SK-N-DZ (cell line): ENCODE measurements at regions not wholly inside any gene's neighbourhood (a gene's known extent, or its start where the extent isn't known, plus 50 kb on each side); places are given as distances from the start of the nearest gene placed in this dataset.
A peak's percentile ranks its signal among the peaks of the same experiment; 100 is the strongest.

Source experiments
- DNase-seq: peaks from one replicate; pipeline ENCODE4 v3.0.0-alpha.2; 2015; ENCODE audit warnings: low spot score

DNA sequence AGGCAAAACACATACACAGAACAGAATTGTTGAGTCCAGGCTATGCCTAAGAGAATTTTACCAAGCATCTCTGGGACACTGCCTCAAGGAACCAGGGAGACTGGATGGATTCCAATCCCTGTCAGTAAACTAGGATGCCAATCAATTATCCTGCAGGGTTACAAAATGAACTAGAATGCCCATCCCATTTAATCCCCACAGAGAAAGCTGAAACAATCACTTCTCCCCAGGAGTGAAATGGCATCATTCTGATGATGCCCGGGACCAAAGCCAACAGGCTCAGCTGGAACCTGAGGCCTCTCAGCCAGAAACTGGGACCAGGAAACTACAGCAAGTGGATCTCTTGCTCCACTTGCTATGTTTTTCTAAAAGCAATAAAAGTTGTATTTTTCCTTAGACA lies 130.0 kb upstream of the TJP1 start:
- DNase-seq: no peak

DNA sequence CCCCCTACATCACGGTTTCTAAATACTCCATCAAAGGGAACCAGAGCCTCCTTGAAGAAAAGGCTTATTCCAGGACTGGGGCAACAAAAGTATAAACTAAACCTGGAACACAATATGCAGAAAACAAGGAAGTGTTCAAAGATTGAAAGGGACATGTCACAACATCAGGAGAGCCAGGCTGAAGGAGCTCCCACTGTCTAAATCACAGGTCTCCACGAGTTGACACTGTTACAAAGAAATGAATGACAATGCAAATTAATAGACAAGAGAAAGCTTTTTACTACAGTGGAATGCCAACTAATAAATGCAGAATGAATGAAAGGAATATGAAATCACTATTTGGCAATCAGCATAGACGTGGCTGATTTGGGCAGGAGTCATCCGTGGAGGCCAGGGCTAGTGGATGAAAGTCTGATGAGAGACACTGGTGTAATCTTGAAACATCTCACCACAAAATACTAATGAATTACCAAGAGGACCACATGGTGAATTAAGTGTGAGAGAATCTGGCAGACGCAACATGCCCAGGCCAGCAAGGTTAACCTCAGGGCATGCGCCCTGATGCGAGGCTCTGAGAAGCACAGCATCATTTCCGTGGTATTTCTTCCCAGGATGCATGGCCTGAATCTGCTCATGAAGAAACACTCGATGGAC lies 123.8 kb upstream of the TJP1 start:
- DNase-seq: no peak

DNA sequence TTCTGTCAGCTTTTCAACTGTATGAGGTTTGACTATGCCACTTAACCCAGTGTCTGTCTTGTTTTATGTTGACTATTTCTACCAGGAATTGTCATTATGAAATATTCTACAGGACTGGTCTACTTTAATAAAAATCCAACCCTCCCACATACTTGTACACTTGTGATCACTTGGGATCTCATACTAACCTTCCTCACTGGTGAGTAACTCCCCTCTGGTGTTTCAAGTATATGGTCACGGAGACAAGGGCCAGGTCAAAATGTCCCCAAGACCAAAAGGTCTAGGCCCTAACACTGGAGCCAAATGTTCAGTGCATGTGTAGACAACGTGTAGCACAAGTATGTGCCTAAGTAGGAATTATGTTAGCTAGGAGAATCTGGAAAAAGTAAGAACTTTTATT lies 122.7 kb upstream of the TJP1 start:
- no peak for DNase-seq

DNA sequence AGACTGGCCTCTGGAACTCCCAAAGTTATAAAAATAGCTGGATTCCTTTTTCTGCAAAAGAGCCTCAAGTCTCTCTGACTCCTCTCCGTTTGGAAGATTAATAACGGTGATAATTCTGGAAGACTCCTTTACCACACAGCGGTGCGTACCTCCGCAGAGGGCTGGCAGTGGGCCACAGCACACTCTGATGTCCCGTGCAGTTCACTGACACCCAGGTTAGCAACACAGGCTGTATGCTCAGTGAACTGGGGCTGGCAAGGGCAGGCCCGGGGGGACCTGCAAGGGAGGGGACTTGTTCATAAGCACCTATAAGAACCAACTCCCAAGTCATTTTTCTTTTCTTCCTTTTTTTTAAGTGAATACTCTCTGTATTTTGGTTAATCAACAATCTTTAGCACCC lies 120.3 kb upstream of the TJP1 start:
- no peak for DNase-seq

DNA sequence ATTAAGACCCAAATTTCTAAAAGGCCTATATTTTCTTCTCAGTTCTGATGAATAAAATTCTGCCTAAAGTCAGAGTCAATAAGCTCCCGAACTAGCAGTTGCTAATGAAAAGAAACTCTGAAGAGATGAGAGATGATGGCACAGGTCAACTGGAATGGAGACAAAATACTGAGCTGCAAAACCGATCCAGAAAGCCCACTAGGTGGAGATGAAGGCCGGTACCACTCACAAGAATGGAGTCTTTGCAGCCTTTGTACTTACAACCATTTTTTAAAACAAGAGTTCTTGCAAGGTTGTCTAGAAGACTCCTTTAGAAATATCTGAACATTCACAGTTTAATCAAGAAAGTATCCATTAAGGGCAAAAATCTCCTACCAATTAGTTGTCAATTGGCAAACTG lies 119.9 kb upstream of the TJP1 start:
- no peak for DNase-seq

DNA sequence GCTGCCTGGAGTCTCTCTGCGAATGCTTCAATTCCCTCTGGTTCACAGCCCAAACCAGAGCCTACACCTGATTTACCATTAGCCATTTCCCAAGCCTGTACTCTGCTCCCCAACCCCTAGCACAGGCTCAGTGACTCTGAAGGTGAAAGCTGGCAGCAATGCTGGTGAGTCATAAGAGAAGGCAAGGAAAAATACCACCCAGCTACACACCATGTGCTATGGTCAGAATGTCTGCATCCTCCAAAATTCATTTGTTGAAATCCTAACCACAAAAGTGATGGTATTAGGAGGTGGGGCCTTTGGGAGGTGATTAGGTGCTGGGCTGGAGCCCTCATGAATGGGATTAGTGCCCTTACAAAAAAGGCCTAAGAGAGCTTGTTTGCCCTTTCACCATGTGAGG lies 117.1 kb upstream of the TJP1 start:
- DNase-seq: no peak

DNA sequence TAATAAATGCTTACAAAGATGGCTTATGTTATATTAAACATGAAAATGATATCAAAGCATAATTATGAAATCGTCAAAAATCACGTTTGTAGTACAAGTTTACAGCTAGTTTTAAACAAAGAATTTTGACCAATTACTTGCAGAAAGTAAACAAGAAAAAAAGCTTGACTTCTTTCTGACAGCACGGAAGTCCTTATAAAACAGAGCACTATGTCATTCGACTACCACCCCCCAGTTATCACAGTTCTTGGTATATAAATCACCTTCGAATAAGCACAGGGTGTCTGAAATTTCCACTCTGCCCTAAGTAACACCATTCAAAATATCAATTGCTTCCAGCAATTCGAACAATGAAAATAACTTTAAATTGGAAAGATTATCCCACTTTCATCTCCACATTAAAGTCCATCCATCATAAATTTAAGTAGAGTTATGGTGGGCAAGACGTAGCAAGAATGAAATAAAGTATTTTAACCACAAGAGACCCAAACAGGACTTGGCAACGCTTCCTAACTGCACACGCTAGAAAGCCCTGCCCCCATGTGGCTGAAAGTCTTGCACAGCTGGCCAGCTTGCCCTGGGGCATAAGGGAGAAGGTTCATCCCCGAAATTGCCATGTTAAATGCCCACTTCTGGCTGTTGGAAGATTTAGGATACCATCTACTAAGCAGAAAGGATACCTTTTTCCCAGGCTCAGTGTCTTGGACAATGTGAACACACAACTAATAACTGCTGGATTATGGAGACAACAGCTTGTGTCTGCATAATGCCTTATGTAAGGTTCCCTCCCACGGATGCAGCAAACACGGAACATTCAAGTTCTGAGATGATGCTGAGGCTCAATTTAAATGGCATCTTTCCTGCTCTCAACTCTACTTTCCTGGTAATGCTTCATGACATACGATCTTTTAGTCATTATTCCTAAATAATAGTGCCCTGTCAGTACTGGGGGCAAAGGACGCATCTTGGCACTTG lies 116.4 kb upstream of the TJP1 start:
- no peak for DNase-seq

DNA sequence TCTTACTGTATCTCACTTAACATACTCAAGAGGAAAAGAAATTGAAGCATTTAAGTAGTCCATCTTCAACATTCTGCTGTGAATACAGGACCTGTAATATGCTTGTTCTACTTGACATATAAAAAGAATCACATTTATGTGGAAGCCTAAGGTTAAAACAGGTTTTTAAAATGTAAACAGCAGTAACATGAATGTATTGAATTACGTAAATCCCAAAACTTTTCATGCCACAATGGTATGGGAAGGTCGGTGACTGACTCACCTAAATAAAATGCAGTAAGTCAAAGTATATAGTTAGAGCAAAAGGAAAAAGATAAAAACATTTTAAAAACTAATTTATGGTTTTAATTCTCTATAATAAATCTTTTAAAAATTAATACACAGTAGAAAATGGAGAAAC lies 115.7 kb upstream of the TJP1 start:
- DNase-seq: no peak

DNA sequence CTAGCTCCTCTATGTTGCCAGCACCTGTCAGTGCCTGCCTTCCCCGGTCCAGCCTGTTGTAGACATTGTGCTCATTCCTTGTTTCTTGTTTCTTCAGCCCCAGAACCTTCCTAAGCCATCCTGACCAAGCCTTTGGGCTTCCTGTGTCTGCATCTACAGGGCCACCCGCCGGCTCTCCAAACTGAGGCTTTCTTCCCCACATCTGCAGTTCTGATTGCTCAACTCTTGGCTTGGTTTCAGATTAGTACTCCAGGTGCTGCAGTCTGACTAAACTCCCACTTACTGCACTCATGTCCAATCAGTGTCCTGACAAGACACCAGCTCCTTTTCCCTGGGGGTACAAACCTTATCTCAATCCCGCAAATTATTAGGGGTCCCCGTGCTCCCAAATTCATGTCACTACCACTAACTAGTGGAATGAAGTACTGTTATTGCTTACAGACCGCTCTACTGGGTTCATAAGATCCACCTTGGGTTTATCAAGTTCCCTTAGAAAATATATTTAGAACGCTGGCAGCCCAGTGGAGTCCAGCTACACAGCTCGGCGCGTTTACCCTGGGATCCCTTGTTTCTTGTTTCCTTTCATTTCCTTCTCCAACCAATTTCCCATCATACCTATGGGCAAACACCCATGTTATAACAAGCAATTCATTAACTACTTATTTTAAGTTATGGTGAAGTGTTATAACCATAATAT lies 114.2 kb upstream of the TJP1 start:
- DNase-seq: no peak

DNA sequence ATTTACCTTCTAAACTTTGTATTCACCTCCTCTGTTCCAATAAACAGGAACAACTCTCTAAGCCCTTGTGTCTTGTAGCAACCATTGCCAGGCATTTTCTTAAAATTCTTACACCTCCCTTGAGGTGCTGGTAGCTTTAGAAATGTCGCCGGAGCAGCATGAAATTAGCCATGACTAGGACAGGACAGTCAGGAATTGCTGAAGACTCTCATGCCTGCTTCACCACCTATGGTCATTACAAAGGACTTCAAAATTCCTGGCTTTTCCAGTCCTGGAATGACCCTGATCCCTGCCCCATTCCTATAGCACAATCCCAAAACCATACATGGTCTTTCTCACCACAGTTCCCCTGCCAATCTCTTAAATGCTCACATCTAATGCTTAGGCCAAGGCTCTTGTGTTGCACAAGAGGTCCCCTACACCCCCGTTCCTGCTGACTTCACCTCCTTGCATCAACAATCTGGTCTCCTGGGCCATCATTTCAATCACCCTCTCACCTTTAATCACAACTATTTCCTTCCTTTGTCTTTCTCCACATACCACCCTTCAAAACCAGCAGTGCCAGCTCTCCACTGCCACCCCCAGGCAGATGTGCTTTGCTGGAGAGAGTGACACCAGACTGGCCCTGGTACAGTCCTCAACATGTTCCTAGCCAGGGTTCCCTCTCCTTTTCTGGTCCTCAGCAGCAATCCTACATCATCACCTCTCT lies 113.2 kb upstream of the TJP1 start:
- no peak for DNase-seq

DNA sequence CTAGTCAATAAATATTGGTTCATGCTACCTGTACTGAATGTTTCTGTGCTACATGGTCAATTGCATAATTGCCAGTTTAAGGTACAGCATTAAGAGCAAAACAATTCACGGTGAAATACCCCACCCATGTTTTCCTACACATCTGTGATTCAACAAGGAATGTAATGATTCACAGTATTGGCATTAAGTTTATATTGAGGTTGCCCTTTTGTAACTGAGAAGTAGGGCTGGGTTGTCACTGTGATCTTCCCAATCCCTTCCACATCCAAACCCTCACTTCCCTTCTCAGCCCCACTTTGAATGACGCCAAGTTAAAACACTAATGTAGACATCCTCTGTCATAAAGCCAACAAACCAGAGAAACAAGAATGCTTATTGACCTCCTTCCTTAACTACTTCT lies 112.0 kb upstream of the TJP1 start:
- no peak for DNase-seq

DNA sequence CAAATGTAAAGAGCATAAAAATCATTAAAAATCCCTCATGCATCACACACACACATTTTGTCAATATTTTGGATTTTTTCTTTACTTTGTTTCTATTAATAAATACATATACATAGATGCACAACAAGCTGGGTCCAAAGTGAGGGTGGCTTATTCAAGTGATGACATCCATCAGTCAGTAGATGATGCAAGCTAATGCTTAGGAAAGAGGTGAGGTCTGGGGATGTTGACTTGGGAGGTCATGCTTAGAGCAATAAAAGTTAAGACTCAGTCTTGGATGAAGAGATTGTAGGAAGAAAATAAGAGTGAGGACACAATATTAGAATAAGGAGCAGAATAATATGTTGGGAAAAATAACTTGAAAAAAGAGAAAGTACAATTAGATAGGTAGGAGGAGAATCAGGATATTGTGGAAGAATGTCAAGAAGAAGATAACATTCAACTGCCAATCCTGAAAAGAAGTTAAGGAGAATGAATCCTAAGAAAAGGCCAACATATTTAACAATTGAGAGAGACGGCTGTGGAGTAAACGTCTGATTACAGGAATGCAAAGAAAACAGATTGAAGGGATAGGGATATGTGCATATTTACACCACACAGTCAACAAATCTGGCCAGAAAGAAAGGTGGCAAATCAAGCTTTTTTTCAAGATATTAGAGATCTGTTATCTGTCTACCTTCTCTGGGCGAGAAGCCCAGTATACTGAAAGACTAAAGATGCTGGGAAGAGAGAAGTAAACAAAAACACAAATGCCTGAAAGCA lies 111.0 kb upstream of the TJP1 start:
- no peak for DNase-seq

DNA sequence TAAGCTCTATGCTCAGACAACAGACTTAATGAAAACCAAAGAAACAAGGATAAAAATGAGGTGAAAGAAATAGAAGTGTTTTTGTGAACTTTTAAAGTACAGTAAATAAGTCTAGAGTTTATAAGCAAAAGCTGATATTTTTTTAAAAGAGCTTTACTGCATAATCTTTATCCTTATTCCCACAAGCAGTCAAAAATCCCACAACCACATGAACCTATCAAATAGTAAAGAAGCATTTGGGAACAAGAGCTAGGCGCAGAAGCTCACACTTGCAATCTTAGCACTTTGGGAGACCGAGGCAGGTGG lies 103.8 kb upstream of the TJP1 start:
- no peak for DNase-seq

DNA sequence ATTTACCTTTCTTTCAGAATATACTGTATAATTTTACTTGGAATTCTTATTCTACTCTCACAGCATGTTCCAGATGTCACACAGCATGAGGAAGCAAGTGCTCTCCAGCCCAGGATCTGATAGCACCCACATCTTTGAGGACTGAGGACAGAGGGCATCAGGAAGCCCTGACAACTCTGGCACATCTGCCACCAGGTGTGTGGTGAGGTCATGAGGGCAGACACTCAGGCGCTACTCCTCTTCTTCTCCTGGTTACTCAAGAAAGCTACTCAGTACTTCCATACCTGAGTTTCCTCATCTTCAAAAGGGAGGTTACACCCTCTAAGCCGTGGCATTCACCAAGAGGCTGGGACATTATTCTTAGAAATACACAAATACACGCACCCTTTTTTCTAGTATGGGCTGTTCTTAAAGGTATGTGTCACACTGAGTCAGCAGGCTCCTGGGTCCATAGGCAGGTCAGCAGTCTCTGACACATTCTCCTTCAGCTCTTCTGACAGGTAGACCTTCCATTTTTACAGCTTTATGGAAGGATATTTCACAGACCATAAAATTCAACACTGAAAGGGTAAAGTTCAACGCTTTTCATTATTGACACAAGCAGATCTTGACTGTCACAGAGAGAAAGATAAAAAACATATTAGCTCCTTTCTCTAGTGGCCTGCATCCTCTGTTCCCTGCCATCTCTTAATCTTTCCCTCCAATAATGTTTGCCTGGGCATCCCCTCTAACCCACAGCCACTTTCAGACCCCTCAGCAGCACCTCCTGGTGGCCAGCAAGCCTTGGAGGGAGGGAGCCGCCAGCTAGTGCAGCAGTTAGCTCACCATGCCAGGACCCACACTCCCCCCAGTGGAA lies 103.2 kb upstream of the TJP1 start:
- peak; percentile 38 for DNase-seq

DNA sequence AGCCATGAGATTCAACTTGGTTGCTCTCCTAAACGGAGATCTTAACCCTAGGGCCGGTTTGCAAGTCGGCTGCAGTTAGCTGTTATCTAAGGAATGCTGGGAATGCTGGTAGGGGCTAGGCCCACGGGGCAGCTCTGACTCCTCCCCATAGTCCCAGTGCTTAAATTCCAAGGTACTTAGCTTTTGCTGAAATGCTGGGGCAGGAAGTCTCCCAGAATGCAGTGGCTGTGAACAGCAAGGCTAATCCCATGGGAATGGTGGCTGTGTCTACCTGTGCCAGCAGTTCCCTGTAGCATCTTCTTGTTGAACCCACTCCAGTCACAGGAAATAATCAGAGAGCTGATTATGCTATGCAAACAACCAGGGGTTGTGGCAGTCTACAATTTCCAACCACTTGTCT lies 102.5 kb upstream of the TJP1 start:
- no peak for DNase-seq

DNA sequence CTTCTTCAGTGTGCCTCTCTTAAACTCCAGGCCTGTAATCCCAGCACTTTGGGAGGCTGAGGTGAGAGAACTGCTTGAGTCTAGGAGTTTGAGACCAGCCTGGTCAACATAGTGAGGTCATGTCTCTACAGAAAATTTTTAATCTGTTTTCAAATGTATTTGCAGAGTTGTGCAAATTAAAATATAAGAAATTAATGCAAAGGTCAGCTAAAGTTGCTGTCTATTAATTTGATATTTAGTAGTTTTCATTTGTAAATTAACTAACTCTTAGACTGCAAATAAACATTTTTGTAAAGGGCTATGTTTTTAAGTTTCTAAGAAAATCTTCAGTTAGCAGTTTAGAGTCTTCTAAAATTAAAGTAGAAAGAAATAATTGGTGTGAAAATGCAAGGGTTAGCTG lies 99.9 kb upstream of the TJP1 start:
- DNase-seq: no peak

DNA sequence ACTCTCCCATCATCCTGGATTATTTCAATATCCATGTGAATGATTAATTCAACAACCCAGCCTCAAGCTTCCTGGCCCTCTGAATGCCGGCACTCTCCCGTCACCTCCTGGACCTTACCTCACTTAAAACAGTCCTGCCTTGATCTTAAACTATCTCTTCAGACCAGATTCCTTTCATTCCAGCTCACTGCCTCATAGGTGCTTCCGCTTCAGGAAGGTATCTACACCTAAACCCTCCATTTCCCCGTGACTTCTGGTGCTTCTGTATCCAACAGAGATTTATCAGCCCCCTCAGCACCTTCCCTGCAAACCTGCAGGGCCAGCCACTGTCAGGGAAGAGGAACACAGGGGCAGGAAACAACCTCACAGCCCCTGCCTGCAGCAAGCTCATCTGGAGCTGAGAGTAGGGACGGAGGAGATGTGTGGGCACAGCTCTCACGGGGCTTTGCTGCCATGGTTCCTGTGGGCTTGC lies 98.9 kb upstream of the TJP1 start:
- DNase-seq: no peak

DNA sequence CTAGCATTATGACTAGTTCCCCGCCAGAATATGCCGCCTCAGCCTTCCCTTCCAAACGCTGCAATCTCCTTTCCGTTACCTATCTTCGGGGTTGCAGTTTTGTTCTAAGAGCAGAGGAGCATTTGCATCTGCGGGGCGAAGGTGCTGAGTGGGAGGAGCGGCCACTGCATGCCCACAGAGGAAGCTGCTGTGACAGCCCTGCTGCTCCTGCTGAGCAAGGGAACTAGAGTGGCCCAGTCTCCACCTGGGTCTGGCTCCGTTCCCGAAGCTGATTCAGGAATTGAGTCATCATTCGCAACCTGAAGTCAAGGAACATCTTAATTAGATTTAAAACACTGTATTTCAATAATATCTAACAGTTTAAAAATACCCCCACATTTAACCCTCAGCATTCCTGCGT lies 98.2 kb upstream of the TJP1 start:
- no peak for DNase-seq

DNA sequence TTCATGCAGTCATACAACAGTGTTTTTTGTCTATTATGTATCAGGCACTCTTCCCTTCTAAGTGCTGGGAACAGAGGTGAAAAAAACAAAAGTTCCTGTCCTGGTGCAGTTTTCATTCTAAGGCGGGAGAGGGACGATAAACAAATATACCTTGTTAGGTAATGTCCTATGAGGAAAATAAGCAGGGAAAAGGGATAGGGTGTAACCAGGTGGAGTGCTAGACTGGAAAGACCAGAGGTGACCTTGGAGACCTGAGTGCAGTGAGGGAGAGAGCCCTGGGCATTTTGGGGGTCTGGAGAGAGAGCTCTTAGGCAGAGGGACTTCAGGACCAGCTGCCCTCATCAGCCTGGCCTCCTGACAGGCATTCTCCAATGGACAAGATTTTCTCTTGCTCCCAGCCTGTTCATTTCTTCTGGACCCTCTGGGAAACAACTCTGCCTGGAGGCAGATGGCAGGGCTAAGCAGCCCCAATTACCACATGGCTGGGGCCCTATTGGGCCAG lies 97.2 kb upstream of the TJP1 start:
- no peak for DNase-seq
